HFF-Myc (cell line): ENCODE measurements at regions not wholly inside any gene's neighbourhood (a gene's known extent, or its start where the extent isn't known, plus 50 kb on each side); places are given as distances from the start of the nearest gene placed in this dataset.

ENCODE experiments used
- DNase-seq: peaks from one replicate; pipeline ENCODE4 v3.0.0-alpha.2; 2011; ENCODE audit warnings: low read depth; ENCODE audit errors: extremely low read depth
- H3K4me3 ChIP-seq: replicated peaks from 2 replicates; pipeline ENCODE4 v1.5.1; 2011; ENCODE audit warnings: low read depth, mild to moderate bottlenecking, control low read depth, low read length
- TF ChIP-seq, protein P1 (sequence below): IDR thresholded peaks from 2 replicates; pipeline ENCODE4 v1.5.1; 2012; ENCODE audit warnings: mild to moderate bottlenecking, low read depth, low read length, control low read depth; ENCODE audit errors: missing control alignments

DNA sequence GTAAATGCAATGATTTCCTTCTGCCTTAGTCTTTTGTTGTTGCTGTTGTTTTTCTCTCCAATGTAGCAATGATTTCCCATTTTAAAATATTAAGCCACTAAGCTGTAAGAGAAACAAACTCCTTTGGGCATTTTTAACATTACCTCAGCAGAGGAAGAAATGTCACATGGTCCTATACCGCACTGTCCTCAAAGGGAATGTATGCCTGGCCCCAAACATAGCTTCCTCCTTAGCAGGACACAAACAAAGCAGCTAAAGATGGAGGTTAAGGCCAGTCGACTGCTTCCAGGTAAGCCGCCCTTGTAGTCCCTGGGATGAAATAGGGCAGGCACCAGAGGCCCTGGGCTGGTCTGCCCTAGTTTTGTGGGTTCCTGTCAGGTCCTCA is 249.0 kb downstream of the TSHZ3 start:
- no peak overlapping the region for H3K4me3 ChIP-seq
- TF ChIP-seq, protein P1, sequence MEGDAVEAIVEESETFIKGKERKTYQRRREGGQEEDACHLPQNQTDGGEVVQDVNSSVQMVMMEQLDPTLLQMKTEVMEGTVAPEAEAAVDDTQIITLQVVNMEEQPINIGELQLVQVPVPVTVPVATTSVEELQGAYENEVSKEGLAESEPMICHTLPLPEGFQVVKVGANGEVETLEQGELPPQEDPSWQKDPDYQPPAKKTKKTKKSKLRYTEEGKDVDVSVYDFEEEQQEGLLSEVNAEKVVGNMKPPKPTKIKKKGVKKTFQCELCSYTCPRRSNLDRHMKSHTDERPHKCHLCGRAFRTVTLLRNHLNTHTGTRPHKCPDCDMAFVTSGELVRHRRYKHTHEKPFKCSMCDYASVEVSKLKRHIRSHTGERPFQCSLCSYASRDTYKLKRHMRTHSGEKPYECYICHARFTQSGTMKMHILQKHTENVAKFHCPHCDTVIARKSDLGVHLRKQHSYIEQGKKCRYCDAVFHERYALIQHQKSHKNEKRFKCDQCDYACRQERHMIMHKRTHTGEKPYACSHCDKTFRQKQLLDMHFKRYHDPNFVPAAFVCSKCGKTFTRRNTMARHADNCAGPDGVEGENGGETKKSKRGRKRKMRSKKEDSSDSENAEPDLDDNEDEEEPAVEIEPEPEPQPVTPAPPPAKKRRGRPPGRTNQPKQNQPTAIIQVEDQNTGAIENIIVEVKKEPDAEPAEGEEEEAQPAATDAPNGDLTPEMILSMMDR: no peak
- DNase-seq: no peak

DNA sequence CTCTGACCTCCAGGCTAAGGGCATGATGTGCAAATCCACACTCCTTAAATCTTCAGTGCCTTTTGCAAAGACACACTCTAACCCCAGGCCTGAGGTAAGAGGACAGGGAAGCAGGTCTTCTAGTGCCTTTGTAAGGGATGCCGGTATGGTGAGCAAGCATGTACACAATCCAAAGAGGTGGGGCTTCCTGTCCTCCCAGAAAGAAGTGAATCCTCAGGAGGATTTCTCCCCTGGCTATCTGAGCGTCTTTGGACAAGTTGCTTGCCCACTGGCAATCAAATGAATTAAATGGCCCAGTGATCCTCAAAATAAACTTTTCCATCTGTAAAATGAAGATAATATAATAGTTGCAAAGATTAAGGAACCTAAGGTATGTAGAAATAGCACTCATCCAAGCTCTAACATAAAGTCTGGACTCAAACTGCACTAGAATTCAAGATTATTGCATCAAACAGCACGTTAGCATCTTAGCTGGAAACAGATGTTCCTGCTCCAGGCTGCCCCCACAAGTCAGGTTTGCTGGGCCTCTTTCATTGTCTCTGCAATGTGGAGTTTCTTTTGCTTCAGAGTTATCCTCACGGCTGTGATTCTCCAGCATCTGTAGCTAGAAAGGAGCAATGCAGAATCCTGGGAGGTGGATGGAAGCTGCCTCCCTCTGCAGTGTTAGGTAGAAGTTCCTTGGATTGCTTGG is 249.6 kb downstream of the TSHZ3 start:
- no peak overlapping the region for H3K4me3 ChIP-seq
- DNase-seq: no peak
- TF ChIP-seq, protein P1: no peak

DNA sequence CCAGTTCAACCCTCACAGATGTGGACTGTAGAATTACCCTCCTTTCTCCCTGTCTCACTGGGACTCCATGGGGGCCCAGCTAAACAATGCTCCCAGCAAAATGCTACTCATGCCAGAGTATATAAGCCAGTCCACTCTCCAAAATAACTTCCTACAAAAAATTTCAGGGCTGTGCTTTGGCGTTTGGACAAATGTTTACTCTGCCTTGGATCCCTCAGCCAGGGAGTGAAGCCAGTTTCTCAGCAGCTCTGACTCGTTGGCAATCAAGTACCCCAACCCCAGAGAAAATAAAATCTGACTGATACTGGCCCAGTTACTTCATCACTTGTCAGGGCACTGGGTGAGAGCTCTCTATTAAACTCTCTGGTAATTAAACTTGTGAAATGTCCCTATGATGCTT is 250.4 kb downstream of the TSHZ3 start:
- H3K4me3 ChIP-seq: no peak overlapping the region
- DNase-seq: no peak
- TF ChIP-seq, protein P1: no peak

DNA sequence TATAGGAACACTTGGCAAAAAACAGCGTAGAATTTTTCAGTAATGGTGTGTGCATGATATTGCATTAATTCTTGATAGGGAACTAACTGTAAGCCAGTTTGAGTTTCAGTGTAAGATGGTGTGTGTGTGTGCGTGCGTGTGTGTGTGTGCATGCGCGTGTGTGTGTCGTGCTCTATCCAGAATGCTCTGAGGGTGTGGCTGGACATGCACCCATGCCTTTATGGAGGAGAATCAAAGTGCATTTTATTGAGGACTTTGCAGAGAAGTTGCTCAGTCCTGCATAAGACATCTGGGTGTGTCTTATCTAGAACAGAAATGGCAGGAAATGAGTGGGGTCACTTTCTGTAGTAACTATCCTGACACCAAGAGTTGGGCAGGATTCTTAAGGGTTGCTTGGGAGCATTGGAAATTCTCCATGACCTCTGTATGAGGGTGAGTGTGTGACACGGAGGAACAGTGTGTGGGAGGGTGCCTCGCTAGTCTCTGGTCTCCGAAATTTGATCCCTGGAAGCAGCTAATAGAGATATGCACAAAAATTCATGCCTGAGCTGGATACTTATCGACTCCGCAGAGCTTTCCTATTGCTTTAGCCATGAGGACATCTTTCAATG is 252.2 kb downstream of the TSHZ3 start:
- no peak overlapping the region for H3K4me3 ChIP-seq
- DNase-seq: no peak

DNA sequence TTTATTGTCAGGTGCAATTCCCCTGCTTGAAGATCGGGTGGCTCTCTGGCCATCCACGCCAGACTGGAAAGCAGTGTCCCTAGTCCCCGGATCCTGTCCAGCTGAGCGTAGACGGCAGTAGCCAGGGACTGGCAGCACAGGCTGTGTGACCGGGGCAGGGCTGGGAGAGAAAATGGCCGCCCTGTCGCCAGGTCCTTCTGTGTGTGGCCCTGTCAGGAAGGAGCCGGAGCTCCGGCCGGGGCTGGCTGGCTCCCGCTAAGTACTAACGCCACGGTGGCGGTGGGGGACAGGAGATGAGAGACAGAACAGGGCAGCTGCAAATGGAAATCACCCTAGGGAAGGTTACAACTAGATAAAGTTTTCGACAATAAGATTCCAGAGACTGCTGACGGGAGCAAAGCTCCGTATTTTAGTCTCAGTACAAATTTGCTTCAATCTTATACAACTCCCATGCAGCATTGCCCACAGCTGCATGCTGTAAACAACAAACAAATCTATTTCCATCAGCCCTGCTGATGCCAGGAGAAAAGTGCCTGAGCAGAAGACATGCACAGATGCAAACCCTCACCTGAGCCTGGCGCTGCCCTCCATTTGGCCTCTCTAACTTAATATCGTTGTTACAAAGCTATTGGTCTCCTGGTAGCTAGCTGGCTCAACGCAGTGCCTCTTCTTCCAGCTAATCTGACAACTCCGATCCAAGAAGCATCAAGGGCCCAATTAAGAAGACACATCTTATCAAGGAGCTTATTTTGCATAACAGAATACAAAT is 253.0 kb downstream of the TSHZ3 start:
- no peak for DNase-seq
- H3K4me3 ChIP-seq: no peak overlapping the region
- TF ChIP-seq, protein P1: no peak

More for the DNA sequence above, 252.2 kb downstream of the TSHZ3 start:
- TF ChIP-seq, protein P1: no peak

DNA sequence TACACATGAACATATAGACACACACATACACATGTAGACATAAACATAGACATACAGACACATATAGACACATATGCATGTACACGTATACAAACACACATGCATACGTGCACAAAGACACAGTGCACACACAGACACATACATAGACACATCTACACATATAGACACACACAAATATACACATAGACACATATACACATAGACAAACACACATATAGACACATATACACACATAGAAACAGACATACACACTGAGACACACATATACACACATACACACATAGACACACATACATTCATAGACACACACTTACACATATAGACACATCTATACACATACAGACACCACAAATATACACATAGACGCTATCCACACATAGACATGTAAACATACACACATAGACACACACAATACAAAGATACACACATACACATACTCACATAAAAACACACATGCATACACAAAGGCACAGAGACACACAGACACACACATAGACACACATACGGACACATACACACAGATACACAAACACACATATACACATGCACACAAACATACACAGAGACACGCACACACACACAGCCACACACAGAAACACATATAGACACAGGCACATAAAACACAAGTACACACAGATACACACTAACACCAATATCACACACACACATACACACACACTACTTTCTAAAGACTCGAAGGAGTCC is 254.0 kb downstream of the TSHZ3 start:
- H3K4me3 ChIP-seq: no peak overlapping the region
- TF ChIP-seq, protein P1: no peak
- DNase-seq: no peak
